ENCODE measurements at regions not wholly inside any gene's neighbourhood (a gene's known extent, or its start where the extent isn't known, plus 50 kb on each side); places are given as distances from the start of the nearest gene placed in this dataset.
"Not testable (repeated sequence)": the region's sequence is repeated elsewhere in the genome, so short reads cannot be mapped to it uniquely, and the experiment has no call there.

DNA sequence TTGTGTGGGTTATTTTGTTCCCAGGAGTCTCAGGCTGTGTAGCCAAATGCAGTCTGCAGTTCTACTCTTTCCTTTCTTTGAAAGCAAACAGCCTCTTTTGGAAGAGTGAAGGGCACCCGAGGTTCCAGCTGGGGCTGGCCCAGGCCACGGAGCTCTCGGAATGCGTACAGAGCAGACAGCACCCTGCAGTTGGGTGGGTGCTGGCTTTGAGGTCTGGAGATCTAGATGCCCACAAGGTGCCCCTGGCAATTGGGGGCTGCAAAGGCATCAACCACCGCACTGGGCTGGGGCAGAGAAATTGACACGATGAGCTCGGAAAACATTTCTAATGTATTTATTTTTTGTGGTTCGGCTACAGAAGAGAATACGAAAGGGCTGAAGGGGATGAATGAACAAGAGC lies 191.6 kb upstream of the ZNF469 start:
- ATAC-seq; H3K27ac ChIP-seq; FAIRE-seq; H3K4me3 ChIP-seq; H3K4me2 ChIP-seq; H3K9me3 ChIP-seq; POLR2A ChIA-PET; DNase-seq (ENCODE audit: low read depth in 1 of 2, low spot score in 1 of 2); H3K4me1 ChIP-seq: not testable (repeated sequence)
- CTCF ChIA-PET: interaction anchor here (1.3 kb wide), 1 partner anchor 245 kb away, joined by 3 read pairs; no protein-coding TSS in a partner anchor
- WGBS (ENCODE audit: missing lambda C conversion rate): 93% methylated on average over 9 of the region's 9 CpGs

DNA sequence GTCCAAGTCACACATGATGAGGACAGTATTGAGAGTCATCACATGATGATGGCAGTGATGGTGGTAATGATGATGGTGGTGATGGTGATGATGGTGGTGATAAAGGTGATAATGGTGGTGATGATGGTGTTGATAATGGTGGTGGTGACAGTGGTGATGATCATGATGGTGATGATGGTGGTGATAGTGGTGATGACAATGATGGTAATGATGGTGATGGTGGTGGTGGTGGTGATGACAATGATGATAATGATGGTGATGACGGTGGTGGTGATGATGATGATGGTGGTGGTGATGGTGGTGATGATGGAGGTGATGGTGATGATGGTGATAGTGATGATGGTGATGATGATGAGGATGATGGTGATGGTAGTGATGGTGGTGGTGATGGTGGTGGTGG lies 190.2 kb upstream of the ZNF469 start:
- Histone ChIP-seq H3K4me1 (peaks cover 4% of the 10 kb centered on the region; the same call in 1 of the 3 replicates), H3K4me3 (no peak overlapping the region), H3K9me3 (no peaks in the 10 kb centered on the region), H3K4me2 (no peak overlapping the region), H3K27ac (no peak overlapping the region)
- 50% methylated on average over 1 of the region's 1 CpG for WGBS (ENCODE audit: missing lambda C conversion rate)
- CTCF ChIA-PET: no interaction called here
- POLR2A ChIA-PET: no interaction called here
- ATAC-seq (no peak), FAIRE-seq (no peak), DNase-seq (ENCODE audit: low read depth in 1 of 2, low spot score in 1 of 2) (no peak)
- TF ChIP-seq RNF2 (IDR thresholded peaks at IDR 0.05; ENCODE audit: borderline replicate concordance, low read depth): no peak
- TF ChIP-seq, protein P1, sequence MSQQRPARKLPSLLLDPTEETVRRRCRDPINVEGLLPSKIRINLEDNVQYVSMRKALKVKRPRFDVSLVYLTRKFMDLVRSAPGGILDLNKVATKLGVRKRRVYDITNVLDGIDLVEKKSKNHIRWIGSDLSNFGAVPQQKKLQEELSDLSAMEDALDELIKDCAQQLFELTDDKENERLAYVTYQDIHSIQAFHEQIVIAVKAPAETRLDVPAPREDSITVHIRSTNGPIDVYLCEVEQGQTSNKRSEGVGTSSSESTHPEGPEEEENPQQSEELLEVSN (IDR thresholded peaks at IDR 0.05; ENCODE audit: borderline replicate concordance, low read depth): no peak
- TF ChIP-seq SMC3 (IDR thresholded peaks at IDR 0.05): no peak
- no peak for TF ChIP-seq HOXA7 (CRISPR knock-in tag; IDR thresholded peaks at IDR 0.05)
- no peak for TF ChIP-seq FOXS1 (CRISPR knock-in tag; IDR thresholded peaks at IDR 0.05)
- TF ChIP-seq EP300 (IDR thresholded peaks at IDR 0.05): no peak
- no peak for TF ChIP-seq ZFP36 (IDR thresholded peaks at IDR 0.05; ENCODE audit: borderline replicate concordance, partially characterized antibody)
- no peak for TF ChIP-seq RAD21 (conservative IDR thresholded peaks at IDR 0.05 in 1 of 2, IDR thresholded peaks at IDR 0.05 in 1 of 2)
- TF ChIP-seq CHD2 (IDR thresholded peaks at IDR 0.05; ENCODE audit: low read length, partially characterized antibody): no peak
- no peak for TF ChIP-seq EHF (CRISPR knock-in tag; IDR thresholded peaks at IDR 0.05)
- TF ChIP-seq POLR2A (IDR thresholded peaks at IDR 0.05; ENCODE audit: low read length): no peak
- TF ChIP-seq, protein P2, sequence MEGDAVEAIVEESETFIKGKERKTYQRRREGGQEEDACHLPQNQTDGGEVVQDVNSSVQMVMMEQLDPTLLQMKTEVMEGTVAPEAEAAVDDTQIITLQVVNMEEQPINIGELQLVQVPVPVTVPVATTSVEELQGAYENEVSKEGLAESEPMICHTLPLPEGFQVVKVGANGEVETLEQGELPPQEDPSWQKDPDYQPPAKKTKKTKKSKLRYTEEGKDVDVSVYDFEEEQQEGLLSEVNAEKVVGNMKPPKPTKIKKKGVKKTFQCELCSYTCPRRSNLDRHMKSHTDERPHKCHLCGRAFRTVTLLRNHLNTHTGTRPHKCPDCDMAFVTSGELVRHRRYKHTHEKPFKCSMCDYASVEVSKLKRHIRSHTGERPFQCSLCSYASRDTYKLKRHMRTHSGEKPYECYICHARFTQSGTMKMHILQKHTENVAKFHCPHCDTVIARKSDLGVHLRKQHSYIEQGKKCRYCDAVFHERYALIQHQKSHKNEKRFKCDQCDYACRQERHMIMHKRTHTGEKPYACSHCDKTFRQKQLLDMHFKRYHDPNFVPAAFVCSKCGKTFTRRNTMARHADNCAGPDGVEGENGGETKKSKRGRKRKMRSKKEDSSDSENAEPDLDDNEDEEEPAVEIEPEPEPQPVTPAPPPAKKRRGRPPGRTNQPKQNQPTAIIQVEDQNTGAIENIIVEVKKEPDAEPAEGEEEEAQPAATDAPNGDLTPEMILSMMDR (IDR thresholded peaks at IDR 0.05): no peak
- TF ChIP-seq JUNB (IDR thresholded peaks at IDR 0.05): no peak
- no peak for TF ChIP-seq KDM5A (IDR thresholded peaks at IDR 0.05)
- no peak for TF ChIP-seq HOXB13 (CRISPR knock-in tag; IDR thresholded peaks at IDR 0.05; ENCODE audit: low read depth)
- no peak for TF ChIP-seq CEBPB (IDR thresholded peaks at IDR 0.05)
- no peak for TF ChIP-seq CBX8 (IDR thresholded peaks at IDR 0.05)

DNA sequence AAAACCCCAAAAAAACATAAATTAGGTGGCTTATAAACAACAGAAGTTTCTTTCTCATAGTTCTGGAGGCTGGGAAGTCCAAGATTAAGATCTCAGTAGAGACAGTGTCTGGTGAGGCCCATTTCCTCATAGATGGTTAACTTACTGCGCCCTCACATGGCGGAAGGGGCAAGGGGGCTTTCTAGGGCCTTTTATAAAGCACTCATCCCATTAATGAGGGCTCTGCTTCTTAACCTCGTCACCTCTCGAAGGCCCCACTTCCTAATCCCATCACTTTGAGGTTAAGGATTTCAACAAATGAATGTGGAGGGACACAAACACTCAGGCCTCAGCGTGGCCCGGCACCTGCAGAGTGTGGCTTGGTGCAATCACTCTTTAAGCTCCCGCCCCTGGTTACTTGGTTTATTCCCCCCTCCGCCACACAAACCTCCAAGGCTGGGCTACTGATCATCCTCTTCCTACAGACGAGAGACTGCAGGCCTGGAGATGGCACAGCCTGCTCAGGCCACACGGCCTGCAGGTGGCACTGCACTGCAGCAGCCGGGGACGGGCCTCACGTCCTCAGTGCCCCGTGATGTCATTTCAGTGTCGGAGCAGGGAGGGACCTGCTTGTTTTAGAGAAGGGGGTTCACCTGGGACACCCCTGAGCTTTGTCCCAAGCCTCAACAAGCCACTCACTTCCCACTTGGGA lies 188.9 kb upstream of the ZNF469 start:
- CTCF ChIA-PET: interaction anchor here (0.7 to 2.5 kb wide), 2 partner anchors 245 to 310 kb away, joined by 3 to 7 read pairs; no protein-coding TSS in a partner anchor
- not testable (repeated sequence) for H3K4me3 ChIP-seq

More for the DNA sequence above, 188.9 kb upstream of the ZNF469 start:
- TF ChIP-seq SMC3 (IDR thresholded peaks at IDR 0.05) (peak; percentile 71), RAD21 (conservative IDR thresholded peaks at IDR 0.05 in 1 of 2, IDR thresholded peaks at IDR 0.05 in 1 of 2) (peak; percentile 67 to 76)
- TF ChIP-seq, protein P2 (IDR thresholded peaks at IDR 0.05): peak; percentile 49
- H3K4me1 ChIP-seq, POLR2A ChIA-PET, H3K9me3 ChIP-seq, H3K4me2 ChIP-seq: not testable (repeated sequence)
- WGBS (ENCODE audit: missing lambda C conversion rate): 65% methylated on average over 8 of the region's 15 CpGs
- FAIRE-seq: peak; percentile 36
- peak overlapping the region in 1 of 2 experiments; percentile 74; a peak in 3 of 6 replicates for H3K27ac ChIP-seq
- ATAC-seq: peak; percentile 93 to 98
- DNase-seq (ENCODE audit: low read depth in 1 of 2, low spot score in 1 of 2): peak in 1 of 2 experiments; percentile 77
